ENCODE measurements at regions not wholly inside any gene's neighbourhood (a gene's known extent, or its start where the extent isn't known, plus 50 kb on each side); places are given as distances from the start of the nearest gene placed in this dataset.

- Mint-ChIP-seq H3K4me3 (no peak overlapping the region), H3K27ac (no peak overlapping the region), H3K36me3 (no peaks in the 10 kb centered on the region), H3K9me3 (peaks cover 14 to 15% of the 10 kb centered on the region in 2 donors), H3K27me3 (ENCODE audit: low read depth in 2 of 2) (no peaks in the 10 kb centered on the region), H3K4me1 (no peaks in the 10 kb centered on the region)
- Histone ChIP-seq H3K27me3 (ENCODE audit: control insufficient read depth, insufficient read depth, low read length) (no peaks in the 10 kb centered on the region), H3K4me1 (ENCODE audit: control insufficient read depth, insufficient read depth, low read length) (no peaks in the 10 kb centered on the region), H3K9me3 (ENCODE audit: control insufficient read depth, insufficient read depth, low read length) (peaks cover 4% of the 10 kb centered on the region), H3K36me3 (ENCODE audit: control insufficient read depth, insufficient read depth, low read length) (no peaks in the 10 kb centered on the region), H3K27ac (ENCODE audit: low read length) (no peak overlapping the region), H3K4me3 (ENCODE audit: low read length) (no peak overlapping the region)
- no peak for TF ChIP-seq CTCF (IDR thresholded peaks at IDR 0.05)
- intact Hi-C loops (cut with micrococcal nuclease) = no loop called here
- no CpG with 5 or more reads among the region's 1 CpG for WGBS (ENCODE audit: insufficient coverage)
- ATAC-seq (no peak), DNase-seq (no peak)
Measured at GRCh38 chr11:91880660-91881059, 344.0 kb upstream of the FAT3 start.

DNA sequence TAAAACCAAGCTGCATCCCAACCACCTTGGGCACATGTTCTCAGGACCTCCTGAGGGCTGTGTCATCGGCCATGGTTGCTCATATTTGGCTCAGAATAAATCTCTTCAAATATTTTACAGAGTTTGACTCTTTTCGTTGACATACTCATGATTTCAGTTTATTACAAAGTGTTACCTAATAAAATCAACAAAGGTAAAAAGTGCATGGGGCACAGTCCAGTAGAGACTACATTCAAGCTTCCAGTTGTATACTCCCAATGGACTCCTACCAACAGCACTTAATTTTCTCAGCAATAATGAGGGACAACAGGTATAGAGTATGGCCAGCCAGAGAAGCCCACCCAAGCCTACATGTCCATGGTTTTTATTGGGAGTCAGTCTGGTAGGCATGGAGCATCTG is 347.9 kb upstream of the FAT3 start:
- no peak for DNase-seq
- peaks cover 4% of the 10 kb centered on the region for H3K9me3 ChIP-seq (ENCODE audit: control insufficient read depth, insufficient read depth, low read length)
- no peaks in the 10 kb centered on the region for H3K27me3 ChIP-seq (ENCODE audit: control insufficient read depth, insufficient read depth, low read length)
- no peaks in the 10 kb centered on the region for H3K4me1 Mint-ChIP-seq
- H3K27me3 Mint-ChIP-seq (ENCODE audit: low read depth in 2 of 2) = no peaks in the 10 kb centered on the region
- 74% methylated on average over 2 of the region's 2 CpGs for WGBS (ENCODE audit: insufficient coverage)
- no peak for ATAC-seq
- no peak overlapping the region for H3K27ac ChIP-seq (ENCODE audit: low read length)
- H3K4me1 ChIP-seq (ENCODE audit: control insufficient read depth, insufficient read depth, low read length) = no peaks in the 10 kb centered on the region
- H3K4me3 Mint-ChIP-seq = no peak overlapping the region
- no peaks in the 10 kb centered on the region for H3K36me3 Mint-ChIP-seq
- H3K36me3 ChIP-seq (ENCODE audit: control insufficient read depth, insufficient read depth, low read length) = no peaks in the 10 kb centered on the region
- no peak overlapping the region for H3K4me3 ChIP-seq (ENCODE audit: low read length)
- intact Hi-C loops (cut with micrococcal nuclease) = no loop called here
- peaks cover 3 to 8% of the 10 kb centered on the region in 2 donors for H3K9me3 Mint-ChIP-seq
- H3K27ac Mint-ChIP-seq = no peak overlapping the region
- no peak for TF ChIP-seq CTCF (IDR thresholded peaks at IDR 0.05)

DNA sequence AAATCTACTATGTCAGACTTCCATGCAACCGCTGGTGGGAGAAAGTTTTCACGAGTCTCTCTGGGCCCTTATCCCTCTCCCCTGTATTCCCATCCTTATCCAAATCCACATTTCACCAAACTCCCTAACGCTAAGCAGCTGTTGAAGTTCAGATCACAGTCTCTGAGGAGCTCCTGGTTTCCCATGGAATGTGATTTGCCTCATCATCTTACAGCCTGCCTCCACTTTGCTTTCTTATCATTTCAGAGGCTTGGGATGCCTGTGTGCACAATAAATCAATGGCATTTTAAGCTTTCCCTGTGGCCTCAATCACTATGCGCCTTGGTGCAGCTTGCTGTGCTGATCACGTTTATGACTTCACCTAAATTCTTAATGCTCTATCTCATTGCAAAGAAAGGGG is 352.4 kb upstream of the FAT3 start:
- Histone ChIP-seq H3K4me3 (ENCODE audit: low read length) (no peak overlapping the region), H3K36me3 (ENCODE audit: control insufficient read depth, insufficient read depth, low read length) (no peaks in the 10 kb centered on the region), H3K27me3 (ENCODE audit: control insufficient read depth, insufficient read depth, low read length) (no peaks in the 10 kb centered on the region), H3K27ac (ENCODE audit: low read length) (no peak overlapping the region), H3K9me3 (ENCODE audit: control insufficient read depth, insufficient read depth, low read length) (no peaks in the 10 kb centered on the region), H3K4me1 (ENCODE audit: control insufficient read depth, insufficient read depth, low read length) (no peaks in the 10 kb centered on the region)
- H3K4me1 Mint-ChIP-seq = no peaks in the 10 kb centered on the region
- intact Hi-C loops (cut with micrococcal nuclease) = no loop called here
- H3K27me3 Mint-ChIP-seq (ENCODE audit: low read depth in 2 of 2) = no peaks in the 10 kb centered on the region
- H3K9me3 Mint-ChIP-seq = peaks cover 15 to 20% of the 10 kb centered on the region in 2 donors
- no peak for TF ChIP-seq CTCF (IDR thresholded peaks at IDR 0.05)
- no peaks in the 10 kb centered on the region for H3K36me3 Mint-ChIP-seq
- ATAC-seq = no peak
- no peak overlapping the region for H3K27ac Mint-ChIP-seq
- 90% methylated on average over 4 of the region's 5 CpGs for WGBS (ENCODE audit: insufficient coverage)
- no peak overlapping the region for H3K4me3 Mint-ChIP-seq
- DNase-seq = no peak

DNA sequence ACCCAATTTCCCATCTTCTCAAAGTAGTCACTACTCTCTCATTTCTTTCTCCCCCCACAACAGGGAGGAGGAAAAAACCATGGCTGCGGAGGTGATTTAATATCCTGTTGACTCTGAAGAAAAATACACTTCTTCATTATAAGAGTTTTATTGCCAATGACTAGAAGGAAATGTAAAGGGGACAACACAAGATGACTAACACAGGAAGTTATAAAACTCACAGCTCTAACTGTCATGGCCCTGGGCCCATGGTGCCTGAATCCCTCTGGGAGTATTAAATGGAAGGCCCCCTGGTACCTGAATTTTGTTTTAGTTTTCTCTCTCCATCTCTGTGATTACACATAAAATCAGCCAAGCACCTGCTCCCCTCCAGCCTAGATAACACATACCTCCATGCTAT is 352.8 kb upstream of the FAT3 start:
- H3K4me3 ChIP-seq (ENCODE audit: low read length) = no peak overlapping the region
- Mint-ChIP-seq H3K36me3 (no peaks in the 10 kb centered on the region), H3K27me3 (ENCODE audit: low read depth in 2 of 2) (no peaks in the 10 kb centered on the region), H3K4me3 (no peak overlapping the region), H3K9me3 (peaks cover 15 to 21% of the 10 kb centered on the region in 2 donors), H3K27ac (no peak overlapping the region), H3K4me1 (no peaks in the 10 kb centered on the region)
- no peak for TF ChIP-seq CTCF (IDR thresholded peaks at IDR 0.05)
- H3K27ac ChIP-seq (ENCODE audit: low read length) = no peak overlapping the region
- no peak for ATAC-seq
- intact Hi-C loops (cut with micrococcal nuclease) = no loop called here
- no peaks in the 10 kb centered on the region for H3K4me1 ChIP-seq (ENCODE audit: control insufficient read depth, insufficient read depth, low read length)
- no peaks in the 10 kb centered on the region for H3K36me3 ChIP-seq (ENCODE audit: control insufficient read depth, insufficient read depth, low read length)
- H3K9me3 ChIP-seq (ENCODE audit: control insufficient read depth, insufficient read depth, low read length) = no peaks in the 10 kb centered on the region
- WGBS (ENCODE audit: insufficient coverage) = no CpG with 5 or more reads among the region's 1 CpG
- DNase-seq = no peak
- no peaks in the 10 kb centered on the region for H3K27me3 ChIP-seq (ENCODE audit: control insufficient read depth, insufficient read depth, low read length)

Measured in natural killer cell (primary cell).